ENCODE measurements at regions not wholly inside any gene's neighbourhood (a gene's known extent, or its start where the extent isn't known, plus 50 kb on each side); places are given as distances from the start of the nearest gene placed in this dataset.
A peak's percentile ranks its signal among the peaks of the same experiment; 100 is the strongest.
"Not testable (repeated sequence)": the region's sequence is repeated elsewhere in the genome, so short reads cannot be mapped to it uniquely, and the experiment has no call there.

GRCh38 chr5:57366744-57367143 is 115.9 kb downstream of the ACTBL2 start:
- H3K27ac ChIP-seq (ENCODE audit: low read depth, low read length) = no peak overlapping the region
- no peak for DNase-seq (ENCODE audit: low read depth in 4 of 6, low spot score in 6 of 6)
- no peaks in the 10 kb centered on the region for H3K9me3 ChIP-seq (ENCODE audit: control insufficient read depth, insufficient read depth, low read length)
- WGBS (ENCODE audit: insufficient coverage) = 100% methylated on average over 1 of the region's 1 CpG
- H3K27me3 ChIP-seq (ENCODE audit: control insufficient read depth, insufficient read depth, low read length) = no peaks in the 10 kb centered on the region
- H3K4me1 ChIP-seq (ENCODE audit: control insufficient read depth, insufficient read depth, low read length) = no peaks in the 10 kb centered on the region
- H3K36me3 ChIP-seq (ENCODE audit: control insufficient read depth, insufficient read depth, low read length) = no peaks in the 10 kb centered on the region
- no peak overlapping the region for H3K4me3 ChIP-seq (ENCODE audit: low read depth, low read length)

GRCh38 chr5:57362951-57363350 is 119.7 kb downstream of the ACTBL2 start:
- Histone ChIP-seq H3K4me1 (ENCODE audit: control insufficient read depth, insufficient read depth, low read length) (no peaks in the 10 kb centered on the region), H3K27me3 (ENCODE audit: control insufficient read depth, insufficient read depth, low read length) (no peaks in the 10 kb centered on the region), H3K27ac (ENCODE audit: low read depth, low read length) (no peak overlapping the region), H3K4me3 (ENCODE audit: low read depth, low read length) (no peak overlapping the region), H3K9me3 (ENCODE audit: control insufficient read depth, insufficient read depth, low read length) (no peaks in the 10 kb centered on the region), H3K36me3 (ENCODE audit: control insufficient read depth, insufficient read depth, low read length) (no peaks in the 10 kb centered on the region)
- peak in 1 of 6 donors; percentile 15 for DNase-seq (ENCODE audit: low read depth in 4 of 6, low spot score in 6 of 6)
- WGBS (ENCODE audit: insufficient coverage) = 80% methylated on average over 1 of the region's 5 CpGs

- WGBS (ENCODE audit: insufficient coverage) = no CpG with 5 or more reads among the region's 1 CpG
- DNase-seq (ENCODE audit: low read depth in 4 of 6, low spot score in 6 of 6) = peak in 1 of 6 donors; percentile 28
- no peaks in the 10 kb centered on the region for H3K27me3 ChIP-seq (ENCODE audit: control insufficient read depth, insufficient read depth, low read length)
- no peaks in the 10 kb centered on the region for H3K36me3 ChIP-seq (ENCODE audit: control insufficient read depth, insufficient read depth, low read length)
- H3K9me3 ChIP-seq (ENCODE audit: control insufficient read depth, insufficient read depth, low read length) = no peaks in the 10 kb centered on the region
- no peak overlapping the region for H3K27ac ChIP-seq (ENCODE audit: low read depth, low read length)
- H3K4me1 ChIP-seq (ENCODE audit: control insufficient read depth, insufficient read depth, low read length) = no peaks in the 10 kb centered on the region
- no peak overlapping the region for H3K4me3 ChIP-seq (ENCODE audit: low read depth, low read length)
Observed at GRCh38 chr5:57360871-57361270, 121.7 kb downstream of the ACTBL2 start.

GRCh38 chr5:57358796-57359592 is 123.6 kb downstream of the ACTBL2 start:
- no peak for DNase-seq (ENCODE audit: low read depth in 4 of 6, low spot score in 6 of 6)
- no peaks in the 10 kb centered on the region for H3K36me3 ChIP-seq (ENCODE audit: control insufficient read depth, insufficient read depth, low read length)
- H3K27me3 ChIP-seq (ENCODE audit: control insufficient read depth, insufficient read depth, low read length) = no peaks in the 10 kb centered on the region
- H3K4me3 ChIP-seq (ENCODE audit: low read depth, low read length) = no peak overlapping the region
- WGBS (ENCODE audit: insufficient coverage) = 91% methylated on average over 2 of the region's 5 CpGs
- H3K27ac ChIP-seq (ENCODE audit: low read depth, low read length) = no peak overlapping the region
- no peaks in the 10 kb centered on the region for H3K9me3 ChIP-seq (ENCODE audit: control insufficient read depth, insufficient read depth, low read length)
- H3K4me1 ChIP-seq (ENCODE audit: control insufficient read depth, insufficient read depth, low read length) = no peaks in the 10 kb centered on the region

- not testable (repeated sequence) for H3K27ac ChIP-seq (ENCODE audit: low read depth, low read length); H3K36me3 ChIP-seq (ENCODE audit: control insufficient read depth, insufficient read depth, low read length); H3K9me3 ChIP-seq (ENCODE audit: control insufficient read depth, insufficient read depth, low read length); H3K27me3 ChIP-seq (ENCODE audit: control insufficient read depth, insufficient read depth, low read length); DNase-seq (ENCODE audit: low read depth in 4 of 6, low spot score in 6 of 6); H3K4me3 ChIP-seq (ENCODE audit: low read depth, low read length); H3K4me1 ChIP-seq (ENCODE audit: control insufficient read depth, insufficient read depth, low read length)
- no CpG with 5 or more reads among the region's 16 CpGs for WGBS (ENCODE audit: insufficient coverage)
Observed at GRCh38 chr5:57356850-57357249, 125.8 kb downstream of the ACTBL2 start.

- Histone ChIP-seq H3K36me3 (ENCODE audit: control insufficient read depth, insufficient read depth, low read length) (no peaks in the 10 kb centered on the region), H3K27me3 (ENCODE audit: control insufficient read depth, insufficient read depth, low read length) (no peaks in the 10 kb centered on the region), H3K4me1 (ENCODE audit: control insufficient read depth, insufficient read depth, low read length) (no peaks in the 10 kb centered on the region), H3K27ac (ENCODE audit: low read depth, low read length) (no peak overlapping the region), H3K9me3 (ENCODE audit: control insufficient read depth, insufficient read depth, low read length) (no peaks in the 10 kb centered on the region), H3K4me3 (ENCODE audit: low read depth, low read length) (no peak overlapping the region)
- no CpG with 5 or more reads among the region's 1 CpG for WGBS (ENCODE audit: insufficient coverage)
- peak in 1 of 6 donors; percentile 46 for DNase-seq (ENCODE audit: low read depth in 4 of 6, low spot score in 6 of 6)
Observed at GRCh38 chr5:57349214-57349613, 133.4 kb downstream of the ACTBL2 start.

- Histone ChIP-seq H3K27me3 (ENCODE audit: control insufficient read depth, insufficient read depth, low read length) (no peaks in the 10 kb centered on the region), H3K9me3 (ENCODE audit: control insufficient read depth, insufficient read depth, low read length) (no peaks in the 10 kb centered on the region), H3K36me3 (ENCODE audit: control insufficient read depth, insufficient read depth, low read length) (no peaks in the 10 kb centered on the region), H3K4me3 (ENCODE audit: low read depth, low read length) (no peak overlapping the region), H3K27ac (ENCODE audit: low read depth, low read length) (no peak overlapping the region), H3K4me1 (ENCODE audit: control insufficient read depth, insufficient read depth, low read length) (no peaks in the 10 kb centered on the region)
- WGBS (ENCODE audit: insufficient coverage) = 43% methylated on average over 4 of the region's 7 CpGs
- no peak for DNase-seq (ENCODE audit: low read depth in 4 of 6, low spot score in 6 of 6)
Observed at GRCh38 chr5:57348376-57349140, 134.1 kb downstream of the ACTBL2 start.

- no peak overlapping the region for H3K4me3 ChIP-seq (ENCODE audit: low read depth, low read length)
- no CpG with 5 or more reads among the region's 2 CpGs for WGBS (ENCODE audit: insufficient coverage)
- DNase-seq (ENCODE audit: low read depth in 4 of 6, low spot score in 6 of 6) = no peak
- no peaks in the 10 kb centered on the region for H3K9me3 ChIP-seq (ENCODE audit: control insufficient read depth, insufficient read depth, low read length)
- H3K27me3 ChIP-seq (ENCODE audit: control insufficient read depth, insufficient read depth, low read length) = no peaks in the 10 kb centered on the region
- H3K4me1 ChIP-seq (ENCODE audit: control insufficient read depth, insufficient read depth, low read length) = no peaks in the 10 kb centered on the region
- no peaks in the 10 kb centered on the region for H3K36me3 ChIP-seq (ENCODE audit: control insufficient read depth, insufficient read depth, low read length)
- H3K27ac ChIP-seq (ENCODE audit: low read depth, low read length) = no peak overlapping the region
Observed at GRCh38 chr5:57346328-57346727, 136.3 kb downstream of the ACTBL2 start.

GRCh38 chr5:57341380-57341979 is 141.1 kb downstream of the ACTBL2 start:
- 94% methylated on average over 2 of the region's 4 CpGs for WGBS (ENCODE audit: insufficient coverage)
- Histone ChIP-seq H3K9me3 (ENCODE audit: control insufficient read depth, insufficient read depth, low read length) (no peaks in the 10 kb centered on the region), H3K4me1 (ENCODE audit: control insufficient read depth, insufficient read depth, low read length) (no peaks in the 10 kb centered on the region), H3K27ac (ENCODE audit: low read depth, low read length) (no peak overlapping the region), H3K27me3 (ENCODE audit: control insufficient read depth, insufficient read depth, low read length) (no peaks in the 10 kb centered on the region), H3K4me3 (ENCODE audit: low read depth, low read length) (no peak overlapping the region), H3K36me3 (ENCODE audit: control insufficient read depth, insufficient read depth, low read length) (no peaks in the 10 kb centered on the region)
- no peak for DNase-seq (ENCODE audit: low read depth in 4 of 6, low spot score in 6 of 6)
